Keratinocyte (primary cell): ENCODE measurements at regions not wholly inside any gene's neighbourhood (a gene's known extent, or its start where the extent isn't known, plus 50 kb on each side); places are given as distances from the start of the nearest gene placed in this dataset.

Experiments used
- CTCF ChIP-seq, 3 experiments: IDR thresholded peaks in 1 of 3; conservative IDR thresholded peaks in 1 of 3; optimal IDR thresholded peaks in 1 of 3; 2 replicates in 2 of 3; 3 replicates in 1 of 3; pipeline versions ENCODE3 to v1.5.1; 2011; ENCODE audit warnings: low read length in 3 of 3, mild to moderate bottlenecking in 3 of 3, moderate library complexity in 2 of 3, control low read depth in 1 of 3, inconsistent platforms in 1 of 3; ENCODE audit not compliant: insufficient read depth in 2 of 3; ENCODE audit errors: extremely low read depth in 1 of 3
- EZH2 ChIP-seq: IDR thresholded peaks from one replicate; pipeline ENCODE4 v1.6.1; 2012; ENCODE audit warnings: inconsistent platforms, mild to moderate bottlenecking, low read length, moderate library complexity

GRCh38 chr1:195462152-195462551 lies 1146.1 kb downstream of the KCNT2 start:
- TF ChIP-seq CTCF (optimal IDR thresholded peaks at IDR 0.05 in 1 of 3, IDR thresholded peaks at IDR 0.05 in 1 of 3, conservative IDR thresholded peaks at IDR 0.05 in 1 of 3; ENCODE audit: extremely low read depth in 1 of 3, insufficient read depth in 2 of 3, low read length in 3 of 3) (no peak), EZH2 (no peak)
